OCI-LY7 (cell line): ENCODE measurements at regions not wholly inside any gene's neighbourhood (a gene's known extent, or its start where the extent isn't known, plus 50 kb on each side); places are given as distances from the start of the nearest gene placed in this dataset.

Experiments used
- BruUV-seq: library from RNA; stranded (reverse); fragments of 400-500 nt; replicated peaks from 2 replicates; lab custom pipeline; 2021; lab: Mats Ljungman, UMichigan
- CTCF ChIA-PET: fragments of 300-600 bp; sonication (Branson Sonifier 250); formaldehyde crosslinking; loops from one replicate; lab custom pipeline; 2022; ENCODE audit warnings: antibody characterized with exemption; ENCODE audit not compliant: unreplicated experiment; lab: Charles Lee
- POLR2A ChIA-PET: fragments of 300-600 bp; sonication (Branson Sonifier 250); formaldehyde crosslinking; loops from one replicate; lab custom pipeline; 2022; ENCODE audit warnings: antibody characterized with exemption; lab: Charles Lee
- DNase-seq: peaks from one replicate; pipeline ENCODE4 v3.0.0-alpha.2; 2015; ENCODE audit warnings: low spot score
- H2AFZ ChIP-seq: fragments of 200-600 bp; sonication (generic), shearing (Covaris generic); 2 replicates; pipeline ENCODE4 v1.6.1; 2014; ENCODE audit warnings: mild to moderate bottlenecking, antibody characterized with exemption, low read length, moderate library complexity
- H3K27ac ChIP-seq: fragments of 200-600 bp; sonication (generic); 2 replicates; pipeline ENCODE4 v1.5.1; 2014; ENCODE audit warnings: mixed run types, low read depth, mild to moderate bottlenecking, moderate library complexity, low read length, inconsistent platforms; ENCODE audit not compliant: poor library complexity, severe bottlenecking
- H3K36me3 ChIP-seq: fragments of 200-600 bp; sonication (generic); 2 replicates; pipeline ENCODE4 v1.6.1; 2014; ENCODE audit warnings: mild to moderate bottlenecking, antibody characterized with exemption, low read length, moderate library complexity, mixed read lengths; ENCODE audit not compliant: insufficient read depth
- H3K4me1 ChIP-seq: fragments of 200-600 bp; sonication (generic); 2 replicates; pipeline ENCODE4 v1.5.1; 2014; ENCODE audit warnings: mild to moderate bottlenecking, low read length; ENCODE audit not compliant: insufficient read depth, poor library complexity, severe bottlenecking
- H3K4me2 ChIP-seq: fragments of 200-600 bp; sonication (generic); 2 replicates; pipeline ENCODE4 v1.6.1; 2014; ENCODE audit warnings: mild to moderate bottlenecking, low read length
- H3K4me3 ChIP-seq: fragments of 200-600 bp; sonication (generic); 2 replicates; pipeline ENCODE4 v1.5.1; 2014; ENCODE audit warnings: mild to moderate bottlenecking, low read depth, low read length; ENCODE audit not compliant: poor library complexity, severe bottlenecking
- H3K79me2 ChIP-seq: fragments of 200-600 bp; sonication (generic); 2 replicates; pipeline ENCODE4 v1.6.1; 2016; ENCODE audit warnings: low read depth, mild to moderate bottlenecking, low read length, moderate library complexity, mixed read lengths; ENCODE audit not compliant: insufficient read depth
- H3K9me2 ChIP-seq: fragments of 200-600 bp; sonication (generic); 2 replicates; pipeline ENCODE4 v1.6.1; 2016; ENCODE audit warnings: mild to moderate bottlenecking, low read length, mixed read lengths; ENCODE audit not compliant: insufficient read depth
- H3K9me3 ChIP-seq: fragments of 200-600 bp; sonication (generic); 2 replicates; pipeline ENCODE4 v1.6.1; 2014; ENCODE audit warnings: mild to moderate bottlenecking, mixed run types, low read length, mixed read lengths
- H4K20me1 ChIP-seq: fragments of 200-600 bp; sonication (generic); 2 replicates; pipeline ENCODE4 v1.6.1; 2014; ENCODE audit warnings: mild to moderate bottlenecking, antibody characterized with exemption, low read length, moderate library complexity, mixed read lengths; ENCODE audit not compliant: insufficient read depth
- EZH2phosphoT487 ChIP-seq: fragments of 200-600 bp; sonication (generic); IDR thresholded peaks from 2 replicates; pipeline ENCODE4 v1.6.1; 2018; ENCODE audit warnings: low read depth, borderline replicate concordance, mild to moderate bottlenecking, mixed run types, antibody characterized with exemption, low read length, moderate library complexity, mixed read lengths
- intact Hi-C: fragments of 100-400 bp; cut with micrococcal nuclease; formaldehyde crosslinking; loops from one replicate; pipeline ENCODE4 v1.10.0; 2022; ENCODE audit not compliant: unreplicated experiment
- TF ChIP-seq, protein P1 (sequence below): fragments of 200-600 bp; sonication (generic); conservative IDR thresholded peaks from 2 replicates; pipeline ENCODE4 v1.5.1; 2014; ENCODE audit warnings: mild to moderate bottlenecking, antibody characterized with exemption, low read length, moderate library complexity, mixed read lengths

GRCh38 chr7:15855525-15856109, 169.1 kb upstream of the MEOX2 start:
- Histone ChIP-seq H3K4me3 (no peak overlapping the region), H3K79me2 (no peaks in the 10 kb centered on the region), H3K4me2 (no peak overlapping the region), H4K20me1 (no peaks in the 10 kb centered on the region), H3K9me2 (no peaks in the 10 kb centered on the region), H3K4me1 (no peaks in the 10 kb centered on the region), H3K36me3 (no peaks in the 10 kb centered on the region), H3K9me3 (no peaks in the 10 kb centered on the region), H3K27ac (no peak overlapping the region), H2AFZ (no peak overlapping the region)
- POLR2A ChIA-PET = no interaction called here
- DNase-seq = no peak
- CTCF ChIA-PET = no interaction called here
- TF ChIP-seq, protein P1, sequence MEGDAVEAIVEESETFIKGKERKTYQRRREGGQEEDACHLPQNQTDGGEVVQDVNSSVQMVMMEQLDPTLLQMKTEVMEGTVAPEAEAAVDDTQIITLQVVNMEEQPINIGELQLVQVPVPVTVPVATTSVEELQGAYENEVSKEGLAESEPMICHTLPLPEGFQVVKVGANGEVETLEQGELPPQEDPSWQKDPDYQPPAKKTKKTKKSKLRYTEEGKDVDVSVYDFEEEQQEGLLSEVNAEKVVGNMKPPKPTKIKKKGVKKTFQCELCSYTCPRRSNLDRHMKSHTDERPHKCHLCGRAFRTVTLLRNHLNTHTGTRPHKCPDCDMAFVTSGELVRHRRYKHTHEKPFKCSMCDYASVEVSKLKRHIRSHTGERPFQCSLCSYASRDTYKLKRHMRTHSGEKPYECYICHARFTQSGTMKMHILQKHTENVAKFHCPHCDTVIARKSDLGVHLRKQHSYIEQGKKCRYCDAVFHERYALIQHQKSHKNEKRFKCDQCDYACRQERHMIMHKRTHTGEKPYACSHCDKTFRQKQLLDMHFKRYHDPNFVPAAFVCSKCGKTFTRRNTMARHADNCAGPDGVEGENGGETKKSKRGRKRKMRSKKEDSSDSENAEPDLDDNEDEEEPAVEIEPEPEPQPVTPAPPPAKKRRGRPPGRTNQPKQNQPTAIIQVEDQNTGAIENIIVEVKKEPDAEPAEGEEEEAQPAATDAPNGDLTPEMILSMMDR = no peak
- TF ChIP-seq EZH2phosphoT487 = no peak
- BruUV-seq = no TSS peak
- intact Hi-C loops = no loop called here

DNA sequence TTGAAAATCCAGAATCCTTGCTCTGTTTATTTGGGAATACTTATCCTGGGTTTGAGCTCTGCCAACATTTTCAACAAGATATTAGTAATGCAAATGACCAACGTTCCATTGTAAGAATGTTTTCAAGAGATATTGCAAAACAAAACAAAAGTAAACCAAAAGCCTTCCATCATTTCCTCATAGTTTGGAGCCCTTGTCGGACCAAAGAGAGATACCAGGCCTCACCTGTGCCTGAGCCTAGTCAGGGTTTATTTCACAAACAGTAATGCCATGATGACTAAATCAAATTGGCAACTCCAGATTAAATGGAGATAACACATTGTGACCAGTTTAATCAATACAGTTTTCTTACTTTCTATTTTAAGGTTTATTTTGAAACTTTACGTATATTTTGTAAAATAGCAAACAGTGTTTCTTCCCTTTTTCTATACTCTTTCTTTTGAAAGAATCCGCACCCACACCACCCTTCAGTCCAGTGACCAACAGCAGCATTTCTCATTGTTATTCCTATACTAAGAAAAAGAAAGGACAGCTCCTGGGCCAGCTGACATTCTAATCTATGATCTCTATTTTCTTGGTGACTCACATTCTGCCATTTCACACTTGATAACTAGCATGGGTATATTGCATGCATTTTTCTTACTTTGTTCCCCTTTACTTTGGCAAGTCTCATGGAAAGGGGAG, 168.5 kb upstream of the MEOX2 start:
- Histone ChIP-seq H3K4me1 (no peaks in the 10 kb centered on the region), H3K9me2 (no peaks in the 10 kb centered on the region), H4K20me1 (no peaks in the 10 kb centered on the region), H2AFZ (no peak overlapping the region), H3K36me3 (no peaks in the 10 kb centered on the region), H3K4me3 (no peak overlapping the region), H3K9me3 (no peaks in the 10 kb centered on the region), H3K4me2 (no peak overlapping the region), H3K27ac (no peak overlapping the region), H3K79me2 (no peaks in the 10 kb centered on the region)
- no peak for DNase-seq
- TF ChIP-seq, protein P1 = no peak
- no peak for TF ChIP-seq EZH2phosphoT487
- ChIA-PET POLR2A (no interaction called here), CTCF (no interaction called here)
- BruUV-seq = no TSS peak
- intact Hi-C loops = no loop called here

GRCh38 chr7:15853832-15854470, 167.5 kb upstream of the MEOX2 start:
- Histone ChIP-seq H3K4me3 (no peak overlapping the region), H3K9me3 (no peaks in the 10 kb centered on the region), H4K20me1 (no peaks in the 10 kb centered on the region), H3K27ac (no peak overlapping the region), H3K79me2 (no peaks in the 10 kb centered on the region), H3K4me2 (no peak overlapping the region), H3K4me1 (no peaks in the 10 kb centered on the region), H3K9me2 (no peaks in the 10 kb centered on the region), H3K36me3 (no peaks in the 10 kb centered on the region), H2AFZ (no peak overlapping the region)
- ChIA-PET CTCF (no interaction called here), POLR2A (no interaction called here)
- no peak for DNase-seq
- BruUV-seq = no TSS peak
- intact Hi-C loops = no loop called here
- TF ChIP-seq, protein P1 = no peak
- TF ChIP-seq EZH2phosphoT487 = no peak
